ENCODE measurements at regions not wholly inside any gene's neighbourhood (a gene's known extent, or its start where the extent isn't known, plus 50 kb on each side); places are given as distances from the start of the nearest gene placed in this dataset.

GRCh38 chr4:136183513-136183912, 1348.8 kb downstream of the PCDH18 start:
- Mint-ChIP-seq H3K27me3 (ENCODE audit: unreplicated experiment) (no peaks in the 10 kb centered on the region), H3K4me3 (ENCODE audit: unreplicated experiment) (no peak overlapping the region), H3K36me3 (ENCODE audit: unreplicated experiment) (no peaks in the 10 kb centered on the region), H3K4me1 (ENCODE audit: unreplicated experiment) (no peaks in the 10 kb centered on the region), H3K9me3 (ENCODE audit: unreplicated experiment) (peaks cover 13% of the 10 kb centered on the region), H3K27ac (ENCODE audit: unreplicated experiment) (no peak overlapping the region)
- no peak for TF ChIP-seq CTCF (IDR thresholded peaks at IDR 0.05)
- no peak for DNase-seq (ENCODE audit: extremely low spot score, unreplicated experiment)

GRCh38 chr4:136156947-136157346, 1375.3 kb downstream of the PCDH18 start:
- no peak overlapping the region for H3K27ac Mint-ChIP-seq (ENCODE audit: unreplicated experiment)
- H3K4me1 Mint-ChIP-seq (ENCODE audit: unreplicated experiment), result no peaks in the 10 kb centered on the region
- H3K36me3 Mint-ChIP-seq (ENCODE audit: unreplicated experiment), result no peaks in the 10 kb centered on the region
- H3K4me3 Mint-ChIP-seq (ENCODE audit: unreplicated experiment), result no peak overlapping the region
- TF ChIP-seq CTCF (IDR thresholded peaks at IDR 0.05), result no peak
- DNase-seq (ENCODE audit: extremely low spot score, unreplicated experiment), result no peak
- H3K27me3 Mint-ChIP-seq (ENCODE audit: unreplicated experiment), result no peaks in the 10 kb centered on the region
- H3K9me3 Mint-ChIP-seq (ENCODE audit: unreplicated experiment), result peaks cover 6% of the 10 kb centered on the region

- no peak for DNase-seq (ENCODE audit: extremely low spot score, unreplicated experiment)
- no peaks in the 10 kb centered on the region for H3K4me1 Mint-ChIP-seq (ENCODE audit: unreplicated experiment)
- H3K4me3 Mint-ChIP-seq (ENCODE audit: unreplicated experiment), result no peak overlapping the region
- H3K9me3 Mint-ChIP-seq (ENCODE audit: unreplicated experiment), result peaks cover 13% of the 10 kb centered on the region
- no peaks in the 10 kb centered on the region for H3K27me3 Mint-ChIP-seq (ENCODE audit: unreplicated experiment)
- no peak for TF ChIP-seq CTCF (IDR thresholded peaks at IDR 0.05)
- H3K36me3 Mint-ChIP-seq (ENCODE audit: unreplicated experiment), result no peaks in the 10 kb centered on the region
- H3K27ac Mint-ChIP-seq (ENCODE audit: unreplicated experiment), result no peak overlapping the region
Measured at GRCh38 chr4:136150046-136150445, 1382.2 kb downstream of the PCDH18 start.

GRCh38 chr4:136136601-136137000, 1395.7 kb downstream of the PCDH18 start:
- Mint-ChIP-seq H3K27me3 (ENCODE audit: unreplicated experiment) (no peaks in the 10 kb centered on the region), H3K4me3 (ENCODE audit: unreplicated experiment) (no peak overlapping the region), H3K4me1 (ENCODE audit: unreplicated experiment) (no peaks in the 10 kb centered on the region), H3K36me3 (ENCODE audit: unreplicated experiment) (no peaks in the 10 kb centered on the region), H3K9me3 (ENCODE audit: unreplicated experiment) (no peaks in the 10 kb centered on the region), H3K27ac (ENCODE audit: unreplicated experiment) (no peak overlapping the region)
- DNase-seq (ENCODE audit: extremely low spot score, unreplicated experiment), result no peak
- no peak for TF ChIP-seq CTCF (IDR thresholded peaks at IDR 0.05)

- no peak for TF ChIP-seq CTCF (IDR thresholded peaks at IDR 0.05)
- Mint-ChIP-seq H3K27ac (ENCODE audit: unreplicated experiment) (no peak overlapping the region), H3K9me3 (ENCODE audit: unreplicated experiment) (no peaks in the 10 kb centered on the region), H3K4me1 (ENCODE audit: unreplicated experiment) (no peaks in the 10 kb centered on the region), H3K27me3 (ENCODE audit: unreplicated experiment) (no peaks in the 10 kb centered on the region), H3K4me3 (ENCODE audit: unreplicated experiment) (no peak overlapping the region), H3K36me3 (ENCODE audit: unreplicated experiment) (no peaks in the 10 kb centered on the region)
- DNase-seq (ENCODE audit: extremely low spot score, unreplicated experiment), result no peak
Measured at GRCh38 chr4:136124251-136124745, 1408.0 kb downstream of the PCDH18 start.
